Astrocyte (in vitro differentiated cells and primary cell): ENCODE measurements at regions not wholly inside any gene's neighbourhood (a gene's known extent, or its start where the extent isn't known, plus 50 kb on each side); places are given as distances from the start of the nearest gene placed in this dataset.

Experiments
- DNase-seq: peaks from one replicate; pipeline ENCODE4 v3.0.0-alpha.2; 2010; ENCODE audit warnings: low read depth
- FAIRE-seq: peaks from 2 replicates; lab custom pipeline; 2011; peaks lifted over from hg19 to GRCh38; lab: Jason Lieb, UNC
- H2AFZ ChIP-seq: 2 replicates; pipeline ENCODE4 v1.6.0; 2012; ENCODE audit warnings: low read depth, low read length, inconsistent platforms
- H3K27ac ChIP-seq: 2 replicates; pipeline ENCODE4 v1.5.1; 2011; ENCODE audit warnings: low read depth, low read length, inconsistent platforms
- H3K27me3 ChIP-seq: 2 replicates; pipeline ENCODE4 v1.6.0; 2011; ENCODE audit warnings: low read length, inconsistent platforms; ENCODE audit not compliant: insufficient read depth
- H3K36me3 ChIP-seq: 2 replicates; pipeline ENCODE4 v1.5.1; 2011; ENCODE audit warnings: low read length, inconsistent platforms; ENCODE audit not compliant: insufficient read depth
- H3K4me1 ChIP-seq: 2 replicates; pipeline ENCODE4 v1.5.1; 2011; ENCODE audit warnings: low read length, inconsistent platforms; ENCODE audit not compliant: insufficient read depth
- H3K4me2 ChIP-seq: 2 replicates; pipeline ENCODE4 v1.6.0; 2012; ENCODE audit warnings: low read length, inconsistent platforms
- H3K4me3 ChIP-seq: 2 replicates; pipeline ENCODE4 v1.5.1; 2011; ENCODE audit warnings: low read depth, mild to moderate bottlenecking, low read length, inconsistent platforms; ENCODE audit not compliant: insufficient read depth
- H3K79me2 ChIP-seq: 2 replicates; pipeline ENCODE4 v1.6.0; 2012; ENCODE audit warnings: mild to moderate bottlenecking, low read length, inconsistent platforms; ENCODE audit not compliant: insufficient read depth
- H3K9ac ChIP-seq: 2 replicates; pipeline ENCODE4 v1.6.0; 2012; ENCODE audit warnings: mild to moderate bottlenecking, low read length, inconsistent platforms
- H3K9me3 ChIP-seq: 2 replicates; pipeline ENCODE4 v1.5.1; 2012; ENCODE audit warnings: low read depth, mild to moderate bottlenecking, low read length, inconsistent platforms; ENCODE audit not compliant: insufficient read depth
- H4K20me1 ChIP-seq: 2 replicates; pipeline ENCODE4 v1.6.0; 2012; ENCODE audit warnings: low read length, inconsistent platforms; ENCODE audit not compliant: insufficient read depth
- H3K27ac Mint-ChIP-seq: one replicate; pipeline ENCODE4 v1.8.0; 2021; ENCODE audit warnings: mild to moderate bottlenecking, mixed read lengths; ENCODE audit not compliant: unreplicated experiment
- H3K27me3 Mint-ChIP-seq: one replicate; pipeline ENCODE4 v1.8.0; 2021; ENCODE audit warnings: low read depth, mixed read lengths; ENCODE audit not compliant: unreplicated experiment
- H3K36me3 Mint-ChIP-seq: one replicate; pipeline ENCODE4 v1.8.0; 2021; ENCODE audit warnings: low read depth, mixed read lengths; ENCODE audit not compliant: unreplicated experiment
- H3K4me1 Mint-ChIP-seq: one replicate; pipeline ENCODE4 v1.8.0; 2021; ENCODE audit warnings: low read depth, mixed read lengths; ENCODE audit not compliant: unreplicated experiment
- H3K4me3 Mint-ChIP-seq: one replicate; pipeline ENCODE4 v1.8.0; 2021; ENCODE audit warnings: mild to moderate bottlenecking, moderate library complexity, mixed read lengths; ENCODE audit not compliant: unreplicated experiment
- H3K9me3 Mint-ChIP-seq: one replicate; pipeline ENCODE4 v1.8.0; 2021; ENCODE audit warnings: mild to moderate bottlenecking, mixed read lengths; ENCODE audit not compliant: unreplicated experiment
- CTCF ChIP-seq: IDR thresholded peaks from 2 replicates; pipeline ENCODE4 v1.5.1; 2011; ENCODE audit warnings: low read depth, mild to moderate bottlenecking, inconsistent platforms, low read length, moderate library complexity; ENCODE audit not compliant: insufficient read depth
- EZH2 ChIP-seq: IDR thresholded peaks from 2 replicates; pipeline ENCODE4 v1.6.1; 2012; ENCODE audit warnings: mild to moderate bottlenecking, low read length, inconsistent platforms; ENCODE audit not compliant: insufficient read depth

DNA sequence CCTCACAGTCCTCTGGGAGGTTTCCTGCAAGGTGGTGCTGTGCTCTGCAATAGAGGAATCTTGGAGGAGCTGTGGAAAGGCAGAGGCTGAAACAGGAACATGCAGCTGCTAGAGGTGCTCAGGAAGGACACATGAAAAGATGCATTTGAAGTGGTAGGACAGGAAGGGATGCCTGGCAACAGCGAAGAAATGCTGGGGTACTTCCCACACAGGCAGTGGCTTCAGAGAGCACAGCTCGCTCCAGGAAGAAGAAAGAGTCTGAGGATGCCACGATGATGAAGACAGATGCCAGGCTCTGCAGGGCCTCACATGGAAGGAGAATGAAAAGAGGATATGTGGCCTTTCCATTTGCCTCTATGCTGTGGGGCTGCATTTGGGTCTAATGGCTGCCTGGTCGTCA is 77.0 kb upstream of the TMEM72 start:
- H2AFZ ChIP-seq, result no peak overlapping the region
- H3K9ac ChIP-seq, result no peak overlapping the region
- no peak overlapping the region for H3K4me3 ChIP-seq
- no peaks in the 10 kb centered on the region for H3K9me3 ChIP-seq
- FAIRE-seq (no peak), DNase-seq (no peak)
- Mint-ChIP-seq H3K27me3 (no peaks in the 10 kb centered on the region), H3K9me3 (no peaks in the 10 kb centered on the region), H3K36me3 (no peaks in the 10 kb centered on the region), H3K4me1 (peaks cover 12% of the 10 kb centered on the region), H3K27ac (no peak overlapping the region), H3K4me3 (no peak overlapping the region)
- H3K27me3 ChIP-seq, result no peaks in the 10 kb centered on the region
- no peak overlapping the region for H3K27ac ChIP-seq
- TF ChIP-seq EZH2 (no peak), CTCF (no peak)
- H3K4me1 ChIP-seq, result peaks cover 19% of the 10 kb centered on the region
- no peak overlapping the region for H3K4me2 ChIP-seq
- H4K20me1 ChIP-seq, result no peaks in the 10 kb centered on the region
- H3K79me2 ChIP-seq, result no peaks in the 10 kb centered on the region
- no peaks in the 10 kb centered on the region for H3K36me3 ChIP-seq

GRCh38 chr10:44835300-44835699 is 75.8 kb upstream of the TMEM72 start:
- Histone ChIP-seq H3K27ac (no peak overlapping the region), H3K9me3 (no peaks in the 10 kb centered on the region), H3K4me3 (no peak overlapping the region), H3K4me1 (peaks cover 15% of the 10 kb centered on the region), H4K20me1 (no peaks in the 10 kb centered on the region), H3K4me2 (no peak overlapping the region), H3K9ac (no peak overlapping the region), H3K79me2 (no peaks in the 10 kb centered on the region), H2AFZ (no peak overlapping the region), H3K27me3 (no peaks in the 10 kb centered on the region), H3K36me3 (no peaks in the 10 kb centered on the region)
- no peak overlapping the region for H3K27ac Mint-ChIP-seq
- peaks cover 9% of the 10 kb centered on the region for H3K4me1 Mint-ChIP-seq
- TF ChIP-seq EZH2, result no peak
- TF ChIP-seq CTCF, result no peak
- H3K4me3 Mint-ChIP-seq, result no peak overlapping the region
- DNase-seq (no peak), FAIRE-seq (no peak)
- H3K27me3 Mint-ChIP-seq, result no peaks in the 10 kb centered on the region
- no peaks in the 10 kb centered on the region for H3K9me3 Mint-ChIP-seq
- H3K36me3 Mint-ChIP-seq, result no peaks in the 10 kb centered on the region

GRCh38 chr10:44843484-44843883 is 67.7 kb upstream of the TMEM72 start:
- Mint-ChIP-seq H3K27me3 (peaks cover 15% of the 10 kb centered on the region), H3K9me3 (peaks cover 9% of the 10 kb centered on the region), H3K4me3 (no peak overlapping the region), H3K4me1 (peaks cover 9% of the 10 kb centered on the region), H3K27ac (no peak overlapping the region), H3K36me3 (peaks cover under 1% of the 10 kb centered on the region)
- Histone ChIP-seq H3K4me3 (no peak overlapping the region), H3K27me3 (no peaks in the 10 kb centered on the region), H2AFZ (no peak overlapping the region), H3K27ac (no peak overlapping the region), H3K4me2 (no peak overlapping the region), H3K79me2 (no peaks in the 10 kb centered on the region), H4K20me1 (no peaks in the 10 kb centered on the region), H3K9ac (no peak overlapping the region), H3K36me3 (no peaks in the 10 kb centered on the region), H3K9me3 (peaks cover 4% of the 10 kb centered on the region), H3K4me1 (peaks cover 13% of the 10 kb centered on the region)
- DNase-seq, result no peak
- TF ChIP-seq CTCF, result no peak
- TF ChIP-seq EZH2, result no peak
- FAIRE-seq, result no peak
